PC-3 (cell line): ENCODE measurements at regions not wholly inside any gene's neighbourhood (a gene's known extent, or its start where the extent isn't known, plus 50 kb on each side); places are given as distances from the start of the nearest gene placed in this dataset.

Experiments used
- ATAC-seq: fragments of 200-7000 bp; cut with Tn5 transposase; 2 replicates; pipeline ENCODE4 v1.9.1; 2020; ENCODE audit warnings: mild to moderate bottlenecking, moderate library complexity
- BruUV-seq: library from RNA; stranded (reverse); fragments of 400-500 nt; replicated peaks from 2 replicates; lab custom pipeline; 2021; lab: Mats Ljungman, UMichigan
- CTCF ChIA-PET: fragments of 300-600 bp; sonication (Branson Sonifier 250); formaldehyde crosslinking; loops from one replicate; lab custom pipeline; 2022; ENCODE audit warnings: antibody characterized with exemption; lab: Charles Lee
- POLR2A ChIA-PET: fragments of 300-600 bp; sonication (Branson Sonifier 250); formaldehyde crosslinking; loops from one replicate; lab custom pipeline; 2022; ENCODE audit warnings: antibody characterized with exemption; ENCODE audit not compliant: unreplicated experiment; lab: Charles Lee
- DNase-seq: peaks from one replicate; pipeline ENCODE4 v3.0.0-alpha.2; 2015
- H2AFZ ChIP-seq: fragments of 300-600 bp; sonication (generic); 2 replicates; pipeline ENCODE4 v1.6.0; 2016; ENCODE audit warnings: antibody characterized with exemption, low read length
- H3F3A ChIP-seq: fragments of 300-600 bp; sonication (generic); one replicate; pipeline ENCODE4 v1.6.0; 2017; ENCODE audit warnings: antibody characterized with exemption, low read length, control low read depth, mild to moderate bottlenecking; ENCODE audit not compliant: unreplicated experiment
- H3K27ac ChIP-seq: fragments of 300-600 bp; sonication (generic); 2 replicates; pipeline ENCODE4 v1.5.1; 2016; ENCODE audit warnings: mild to moderate bottlenecking, low read length
- H3K27me3 ChIP-seq: fragments of 300-600 bp; sonication (generic); 2 replicates; pipeline ENCODE4 v1.6.1; 2016; ENCODE audit warnings: low read length, mixed read lengths
- H3K36me3 ChIP-seq: fragments of 300-600 bp; sonication (generic); 2 replicates; pipeline ENCODE4 v1.6.1; 2016; ENCODE audit warnings: low read depth, mixed run types, low read length, mixed read lengths
- H3K4me1 ChIP-seq: fragments of 300-600 bp; sonication (generic); 2 replicates; pipeline ENCODE4 v1.5.1; 2016; ENCODE audit warnings: low read length; ENCODE audit not compliant: insufficient read depth
- H3K4me2 ChIP-seq: fragments of 300-600 bp; sonication (generic); 2 replicates; pipeline ENCODE4 v1.6.0; 2016; ENCODE audit warnings: low read length
- H3K4me3 ChIP-seq: fragments of 300-600 bp; sonication (generic); 2 replicates; pipeline ENCODE4 v1.5.1; 2016; ENCODE audit warnings: mild to moderate bottlenecking, low read length, mixed read lengths
- H3K79me2 ChIP-seq: fragments of 300-600 bp; sonication (generic); 2 replicates; pipeline ENCODE4 v1.6.1; 2017; ENCODE audit warnings: low read length, mixed read lengths
- H3K9ac ChIP-seq: fragments of 300-600 bp; sonication (generic); 2 replicates; pipeline ENCODE4 v1.6.0; 2016; ENCODE audit warnings: mild to moderate bottlenecking, low read length
- H3K9me2 ChIP-seq: fragments of 300-600 bp; sonication (generic); replicated peaks from 2 replicates; pipeline ENCODE4 v1.6.1; 2016; ENCODE audit warnings: mixed run types, low read length, mixed read lengths
- H3K9me3 ChIP-seq: fragments of 300-600 bp; sonication (generic); 2 replicates; pipeline ENCODE4 v1.6.1; 2016; ENCODE audit warnings: low read length, mixed read lengths
- H4K20me1 ChIP-seq: fragments of 300-600 bp; sonication (generic); 2 replicates; pipeline ENCODE4 v1.6.1; 2016; ENCODE audit warnings: low read length, mixed read lengths
- EZH2 ChIP-seq: fragments of 300-600 bp; sonication (generic); IDR thresholded peaks from one replicate; pipeline ENCODE4 v1.6.1; 2017; ENCODE audit warnings: antibody characterized with exemption, mild to moderate bottlenecking, low read length; ENCODE audit not compliant: unreplicated experiment
- EZH2phosphoT487 ChIP-seq: fragments of 300-600 bp; sonication (generic); IDR thresholded peaks from 2 replicates; pipeline ENCODE4 v1.6.1; 2018; ENCODE audit warnings: mild to moderate bottlenecking, antibody characterized with exemption, low read length, borderline replicate concordance
- intact Hi-C: fragments of 100-400 bp; cut with micrococcal nuclease; formaldehyde crosslinking; loops from 2 replicates; pipeline ENCODE4 v1.9.0; 2023
- TF ChIP-seq, protein P1 (sequence below): fragments of 300-600 bp; sonication (generic); conservative IDR thresholded peaks from 2 replicates; pipeline ENCODE4 v1.5.1; 2017; ENCODE audit warnings: antibody characterized with exemption, low read depth, mild to moderate bottlenecking, low read length

GRCh38 chr9:74138182-74138581 lies 359.0 kb upstream of the RORB start:
- TF ChIP-seq EZH2phosphoT487 (no peak), EZH2 (no peak)
- TF ChIP-seq, protein P1, sequence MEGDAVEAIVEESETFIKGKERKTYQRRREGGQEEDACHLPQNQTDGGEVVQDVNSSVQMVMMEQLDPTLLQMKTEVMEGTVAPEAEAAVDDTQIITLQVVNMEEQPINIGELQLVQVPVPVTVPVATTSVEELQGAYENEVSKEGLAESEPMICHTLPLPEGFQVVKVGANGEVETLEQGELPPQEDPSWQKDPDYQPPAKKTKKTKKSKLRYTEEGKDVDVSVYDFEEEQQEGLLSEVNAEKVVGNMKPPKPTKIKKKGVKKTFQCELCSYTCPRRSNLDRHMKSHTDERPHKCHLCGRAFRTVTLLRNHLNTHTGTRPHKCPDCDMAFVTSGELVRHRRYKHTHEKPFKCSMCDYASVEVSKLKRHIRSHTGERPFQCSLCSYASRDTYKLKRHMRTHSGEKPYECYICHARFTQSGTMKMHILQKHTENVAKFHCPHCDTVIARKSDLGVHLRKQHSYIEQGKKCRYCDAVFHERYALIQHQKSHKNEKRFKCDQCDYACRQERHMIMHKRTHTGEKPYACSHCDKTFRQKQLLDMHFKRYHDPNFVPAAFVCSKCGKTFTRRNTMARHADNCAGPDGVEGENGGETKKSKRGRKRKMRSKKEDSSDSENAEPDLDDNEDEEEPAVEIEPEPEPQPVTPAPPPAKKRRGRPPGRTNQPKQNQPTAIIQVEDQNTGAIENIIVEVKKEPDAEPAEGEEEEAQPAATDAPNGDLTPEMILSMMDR: no peak
- H3K27ac ChIP-seq: no peak overlapping the region
- H3K27me3 ChIP-seq: no peaks in the 10 kb centered on the region
- no peaks in the 10 kb centered on the region for H3K79me2 ChIP-seq
- POLR2A ChIA-PET: no interaction called here
- no TSS peak for BruUV-seq
- no peaks in the 10 kb centered on the region for H3F3A ChIP-seq
- ATAC-seq: no peak
- no peaks in the 10 kb centered on the region for H4K20me1 ChIP-seq
- no peak for DNase-seq
- H3K9me2 ChIP-seq: no peaks in the 10 kb centered on the region
- H2AFZ ChIP-seq: no peak overlapping the region
- no peaks in the 10 kb centered on the region for H3K36me3 ChIP-seq
- CTCF ChIA-PET: no interaction called here
- no peaks in the 10 kb centered on the region for H3K9me3 ChIP-seq
- no peaks in the 10 kb centered on the region for H3K4me1 ChIP-seq
- intact Hi-C loops: no loop called here
- no peak overlapping the region for H3K9ac ChIP-seq
- H3K4me3 ChIP-seq: no peak overlapping the region
- no peak overlapping the region for H3K4me2 ChIP-seq

DNA sequence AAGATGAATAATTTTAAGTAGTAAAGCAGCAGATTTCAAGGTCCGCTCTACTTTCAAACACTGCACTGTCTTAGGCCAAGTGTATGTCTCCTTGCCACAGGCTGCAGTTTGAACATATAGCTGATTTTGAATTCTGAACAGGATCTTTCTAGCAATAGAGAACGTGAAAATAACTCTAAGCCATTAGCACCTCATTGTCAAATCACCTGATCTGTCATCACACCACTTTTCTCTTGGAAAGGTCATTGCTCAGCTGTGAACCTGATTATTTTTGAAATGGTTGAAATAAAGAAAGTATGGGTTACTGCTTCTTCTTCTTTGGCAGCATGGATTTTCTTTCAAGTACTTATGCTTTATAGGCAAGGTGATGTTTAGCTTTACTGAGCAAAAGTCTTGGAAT lies 357.0 kb upstream of the RORB start:
- no peaks in the 10 kb centered on the region for H3K9me2 ChIP-seq
- TF ChIP-seq EZH2: no peak
- TF ChIP-seq EZH2phosphoT487: no peak
- TF ChIP-seq, protein P1: no peak
- no peaks in the 10 kb centered on the region for H3K36me3 ChIP-seq
- no TSS peak for BruUV-seq
- DNase-seq (no peak), ATAC-seq (no peak)
- H3K79me2 ChIP-seq: no peaks in the 10 kb centered on the region
- H3F3A ChIP-seq: no peaks in the 10 kb centered on the region
- H3K4me3 ChIP-seq: no peak overlapping the region
- ChIA-PET CTCF (no interaction called here), POLR2A (no interaction called here)
- no peak overlapping the region for H3K9ac ChIP-seq
- intact Hi-C loops: no loop called here
- H3K4me2 ChIP-seq: no peak overlapping the region
- H4K20me1 ChIP-seq: no peaks in the 10 kb centered on the region
- no peak overlapping the region for H3K27ac ChIP-seq
- H3K9me3 ChIP-seq: no peaks in the 10 kb centered on the region
- no peaks in the 10 kb centered on the region for H3K4me1 ChIP-seq
- no peak overlapping the region for H2AFZ ChIP-seq
- no peaks in the 10 kb centered on the region for H3K27me3 ChIP-seq

GRCh38 chr9:74147906-74148305 lies 349.2 kb upstream of the RORB start:
- ChIA-PET CTCF (no interaction called here), POLR2A (no interaction called here)
- no peaks in the 10 kb centered on the region for H3K4me1 ChIP-seq
- no TSS peak for BruUV-seq
- TF ChIP-seq, protein P1: no peak
- TF ChIP-seq EZH2phosphoT487: no peak
- TF ChIP-seq EZH2: no peak
- H3K9me3 ChIP-seq: no peaks in the 10 kb centered on the region
- intact Hi-C loops: no loop called here
- H3K4me3 ChIP-seq: no peak overlapping the region
- DNase-seq (no peak), ATAC-seq (no peak)
- H3K9ac ChIP-seq: no peak overlapping the region
- H3K79me2 ChIP-seq: no peaks in the 10 kb centered on the region
- no peak overlapping the region for H3K4me2 ChIP-seq
- no peak overlapping the region for H2AFZ ChIP-seq
- H3F3A ChIP-seq: no peaks in the 10 kb centered on the region
- H3K27ac ChIP-seq: no peak overlapping the region
- no peaks in the 10 kb centered on the region for H3K27me3 ChIP-seq
- H3K36me3 ChIP-seq: no peaks in the 10 kb centered on the region
- no peaks in the 10 kb centered on the region for H4K20me1 ChIP-seq
- H3K9me2 ChIP-seq: no peaks in the 10 kb centered on the region
